Renal pelvis (tissue), 1 donor: ENCODE measurements at regions not wholly inside any gene's neighbourhood (a gene's known extent, or its start where the extent isn't known, plus 50 kb on each side); places are given as distances from the start of the nearest gene placed in this dataset.

Experiments
- DNase-seq: peaks from one replicate; pipeline ENCODE4 v3.0.0-alpha.2; 2013

- no peak for DNase-seq
These were observed 331.3 kb downstream of the MN1 start for GRCh38 chr22:27470169-27470772.

- DNase-seq, result no peak
These were observed 328.6 kb downstream of the MN1 start for GRCh38 chr22:27472975-27473374.

- no peak for DNase-seq
These were observed 328.0 kb downstream of the MN1 start for GRCh38 chr22:27473533-27473932.

GRCh38 chr22:27474112-27474571, 327.4 kb downstream of the MN1 start:
- no peak for DNase-seq

- DNase-seq, result no peak
These were observed 326.6 kb downstream of the MN1 start for GRCh38 chr22:27474711-27475547.

- DNase-seq, result no peak
These were observed 326.0 kb downstream of the MN1 start for GRCh38 chr22:27475548-27475897.

GRCh38 chr22:27476318-27476717, 325.2 kb downstream of the MN1 start:
- no peak for DNase-seq

- DNase-seq, result no peak
These were observed 324.8 kb downstream of the MN1 start for GRCh38 chr22:27476729-27477128.

GRCh38 chr22:27477171-27477570, 324.4 kb downstream of the MN1 start:
- DNase-seq, result no peak

GRCh38 chr22:27480487-27480886, 321.1 kb downstream of the MN1 start:
- no peak for DNase-seq

- no peak for DNase-seq
These were observed 319.2 kb downstream of the MN1 start for GRCh38 chr22:27482402-27482801.

- DNase-seq, result no peak
These were observed 318.3 kb downstream of the MN1 start for GRCh38 chr22:27483095-27483785.

- DNase-seq, result no peak
These were observed 315.7 kb downstream of the MN1 start for GRCh38 chr22:27485842-27486241.

- DNase-seq, result no peak
These were observed 313.7 kb downstream of the MN1 start for GRCh38 chr22:27487600-27488452.

GRCh38 chr22:27488456-27489177, 312.9 kb downstream of the MN1 start:
- DNase-seq, result no peak

- DNase-seq, result no peak
These were observed 312.3 kb downstream of the MN1 start for GRCh38 chr22:27489178-27489675.

- DNase-seq, result no peak
These were observed 311.5 kb downstream of the MN1 start for GRCh38 chr22:27490080-27490479.

- no peak for DNase-seq
These were observed 309.7 kb downstream of the MN1 start for GRCh38 chr22:27491888-27492287.

GRCh38 chr22:27492566-27493201, 308.9 kb downstream of the MN1 start:
- DNase-seq, result no peak

- no peak for DNase-seq
These were observed 307.8 kb downstream of the MN1 start for GRCh38 chr22:27493796-27494195.

- DNase-seq, result no peak
These were observed 306.8 kb downstream of the MN1 start for GRCh38 chr22:27494785-27495184.
